ENCODE measurements at regions not wholly inside any gene's neighbourhood (a gene's known extent, or its start where the extent isn't known, plus 50 kb on each side); places are given as distances from the start of the nearest gene placed in this dataset.

GRCh38 chr5:174355208-174355612 lies 309.7 kb downstream of the NSG2 start:
- TF ChIP-seq TAF1 (IDR thresholded peaks at IDR 0.05; ENCODE audit: borderline replicate concordance, low read depth, low read length) (no peak), POLR2A (IDR thresholded peaks at IDR 0.05; ENCODE audit: low read depth, low read length) (no peak)

Data from GM12892 (cell line).